T-helper 2 cell treated with Interferon-gamma antibody and Interleukin-4, amounts not matched to agents 100 ng/mL and 5 ng/mL, for 36 hours (primary cell): ENCODE measurements at regions not wholly inside any gene's neighbourhood (a gene's known extent, or its start where the extent isn't known, plus 50 kb on each side); places are given as distances from the start of the nearest gene placed in this dataset.
"Not testable (repeated sequence)": the region's sequence is repeated elsewhere in the genome, so short reads cannot be mapped to it uniquely, and the experiment has no call there.

Source experiments
- intact Hi-C: fragments of 100-400 bp; cut with micrococcal nuclease; formaldehyde crosslinking; loops from one replicate; pipeline ENCODE4 v1.15.1; 2023

- intact Hi-C loops = no loop called here
Measured at GRCh38 chr2:146741260-146741659, 1103.6 kb upstream of the ACVR2A start.

DNA sequence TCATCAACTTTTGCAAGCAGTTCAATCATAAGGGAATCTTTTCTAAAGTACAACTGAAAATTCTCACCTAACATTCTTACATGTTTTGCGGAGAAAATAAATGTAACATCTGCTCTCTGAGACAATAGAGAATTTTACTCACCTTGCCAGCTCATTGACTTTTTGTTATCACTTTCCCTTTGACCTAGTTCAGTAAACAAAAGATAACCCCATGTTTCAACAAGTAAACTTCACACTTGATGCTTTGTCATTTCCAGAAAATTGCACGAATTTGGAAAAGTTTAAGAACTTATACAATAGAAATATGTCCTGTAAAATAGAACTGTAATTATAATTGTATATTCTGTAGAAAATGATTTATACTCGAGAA lies 1110.0 kb upstream of the ACVR2A start:
- intact Hi-C loops = loop anchor here (2.0 kb wide), 1 partner anchor 1176 kb away; no protein-coding TSS in a partner anchor

DNA sequence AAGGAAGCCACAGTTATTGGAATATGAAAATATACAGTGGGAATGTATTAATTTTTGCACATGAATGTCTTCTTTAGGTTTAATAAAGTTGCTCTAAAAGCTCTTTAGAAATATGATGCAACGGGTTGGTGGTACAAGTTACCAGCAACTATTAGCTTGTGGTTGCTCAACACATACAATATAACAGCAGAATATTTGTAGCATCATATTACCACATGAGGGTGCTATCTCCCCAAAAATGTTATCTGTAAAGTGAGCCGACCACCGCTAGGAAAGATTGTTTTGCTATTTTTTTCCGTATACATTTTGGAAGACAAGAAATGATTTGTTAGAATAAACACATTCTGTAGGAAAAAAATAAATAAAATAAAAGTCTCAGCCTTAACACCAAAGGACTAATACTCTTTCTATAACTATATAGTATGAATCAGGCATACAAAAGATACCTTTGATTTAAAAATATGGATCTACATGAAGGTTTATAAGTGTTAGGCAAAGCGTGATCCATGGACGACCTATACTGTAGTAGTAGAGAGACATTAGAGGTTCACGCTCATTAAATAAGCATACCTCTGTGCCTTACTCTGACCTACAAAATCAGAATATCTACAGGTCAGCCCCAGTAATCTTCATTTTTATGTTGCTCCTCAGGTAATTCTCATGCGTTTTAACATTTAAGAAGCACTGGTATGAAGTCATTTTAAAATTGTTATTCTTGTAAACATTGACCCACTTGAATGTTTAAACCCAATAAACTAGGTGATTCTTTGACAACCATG lies 1110.6 kb upstream of the ACVR2A start:
- intact Hi-C loops = loop anchor here (2.0 kb wide), 1 partner anchor 1177 kb away; no protein-coding TSS in a partner anchor

- intact Hi-C loops = no loop called here
Measured at GRCh38 chr2:146730882-146731281, 1113.9 kb upstream of the ACVR2A start.

DNA sequence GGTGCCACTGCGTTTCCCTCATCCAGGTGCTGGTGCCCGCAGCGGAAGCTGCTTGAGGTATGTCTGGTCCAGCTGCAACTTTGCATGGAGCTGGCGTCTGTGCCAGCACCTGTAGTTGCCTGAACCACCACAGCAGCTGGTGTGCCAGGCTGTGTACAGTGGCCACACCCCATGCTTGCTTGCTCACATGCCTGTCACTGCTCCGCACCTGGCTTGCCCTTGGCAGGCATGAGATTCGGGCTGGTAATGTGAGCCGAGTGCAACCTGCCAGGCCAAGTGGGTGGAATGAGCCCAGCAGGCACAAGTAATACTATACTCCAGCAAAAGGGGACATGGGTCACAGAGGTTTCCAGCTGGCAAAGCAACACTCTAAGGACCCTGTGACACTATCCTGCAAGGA lies 1123.3 kb upstream of the ACVR2A start:
- intact Hi-C loops = no loop called here

- intact Hi-C loops = no loop called here
Measured at GRCh38 chr2:146720170-146720569, 1124.7 kb upstream of the ACVR2A start.

- intact Hi-C loops = no loop called here
Measured at GRCh38 chr2:146716591-146716990, 1128.2 kb upstream of the ACVR2A start.

- intact Hi-C loops = no loop called here
Measured at GRCh38 chr2:146709004-146709403, 1135.8 kb upstream of the ACVR2A start.

DNA sequence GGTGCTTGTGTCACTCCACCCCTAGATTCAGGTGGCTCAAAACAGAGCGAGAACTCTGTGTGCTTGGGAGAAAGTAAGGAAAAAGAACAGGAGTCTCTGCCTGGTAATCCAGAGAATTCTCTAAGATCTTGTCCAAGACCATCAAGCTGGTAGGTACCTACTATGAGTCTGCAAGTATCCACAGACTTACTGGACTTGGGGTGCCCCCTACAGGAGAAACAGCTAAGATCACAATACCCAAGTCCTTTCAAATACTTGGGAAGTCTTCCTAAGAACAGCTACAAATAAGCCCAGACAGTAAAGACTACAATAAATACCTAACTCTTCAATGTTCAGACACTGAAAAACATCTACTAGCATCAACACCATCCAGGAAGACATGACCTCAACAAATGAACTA lies 1143.6 kb upstream of the ACVR2A start:
- intact Hi-C loops = no loop called here

- intact Hi-C loops = no loop called here
Measured at GRCh38 chr2:146697307-146697706, 1147.5 kb upstream of the ACVR2A start.

GRCh38 chr2:146696787-146697186 lies 1148.0 kb upstream of the ACVR2A start:
- intact Hi-C loops = not testable (repeated sequence)

DNA sequence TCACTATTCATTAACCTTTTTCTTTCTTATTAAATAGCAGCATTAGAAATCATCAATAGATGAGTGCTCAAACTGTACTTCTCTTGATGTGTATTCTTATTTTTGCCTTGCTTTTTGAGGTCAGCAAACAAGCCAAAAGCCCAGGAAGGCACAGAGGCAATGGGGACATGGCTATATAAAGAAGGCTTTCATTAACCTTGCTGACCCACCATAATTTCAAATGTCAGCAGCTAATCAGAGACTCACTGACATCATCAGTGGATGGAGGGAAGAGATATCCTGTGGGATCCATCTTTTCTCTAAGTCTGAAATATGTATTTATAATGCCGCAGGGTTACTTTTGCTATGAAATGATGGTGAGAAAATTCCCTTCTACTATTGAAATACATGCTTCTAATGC lies 1162.8 kb upstream of the ACVR2A start:
- intact Hi-C loops = no loop called here

DNA sequence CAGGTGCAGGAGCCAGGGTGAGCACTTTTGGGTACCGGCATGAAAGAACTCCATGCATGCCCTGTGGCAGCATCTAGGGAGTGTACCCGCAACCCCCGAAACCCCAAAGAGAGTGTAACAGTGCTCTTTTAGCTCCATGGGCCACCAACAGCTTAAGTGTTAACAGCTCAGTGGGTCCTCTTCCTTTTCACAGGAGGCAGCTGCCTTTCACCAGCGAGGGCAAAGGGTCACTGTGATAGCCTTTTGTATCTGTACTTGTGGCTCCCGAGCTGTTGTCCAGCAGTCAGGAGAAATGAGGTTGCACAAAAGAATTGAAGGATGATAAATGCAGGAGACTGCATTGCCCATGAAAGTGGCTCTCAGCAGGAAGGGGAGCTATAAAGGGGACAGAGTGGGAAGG lies 1166.3 kb upstream of the ACVR2A start:
- intact Hi-C loops = no loop called here

- intact Hi-C loops = no loop called here
Measured at GRCh38 chr2:146677280-146677679, 1167.5 kb upstream of the ACVR2A start.

DNA sequence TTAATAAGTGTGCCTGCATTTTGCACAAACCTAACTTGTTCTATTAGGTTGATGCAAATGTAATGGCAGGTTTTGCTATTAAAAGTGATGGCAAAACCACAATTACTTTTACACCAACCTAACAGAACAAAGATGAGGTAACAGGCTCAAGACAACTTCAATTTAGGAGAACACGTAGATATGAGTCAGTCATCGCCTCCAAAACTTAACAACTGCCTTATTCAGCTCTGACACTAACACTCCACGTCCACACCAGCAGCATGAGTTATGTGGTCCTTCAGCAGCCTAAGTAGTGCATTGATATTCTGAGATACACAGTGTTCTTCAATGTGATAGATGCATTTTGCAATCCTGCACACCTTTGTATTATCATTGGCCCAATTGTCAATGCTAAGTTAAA lies 1175.1 kb upstream of the ACVR2A start:
- intact Hi-C loops = no loop called here

GRCh38 chr2:146666340-146666739 lies 1178.5 kb upstream of the ACVR2A start:
- intact Hi-C loops = no loop called here

- intact Hi-C loops = no loop called here
Measured at GRCh38 chr2:146665800-146666199, 1179.0 kb upstream of the ACVR2A start.

GRCh38 chr2:146661473-146662096 lies 1183.2 kb upstream of the ACVR2A start:
- intact Hi-C loops = no loop called here

- intact Hi-C loops = no loop called here
Measured at GRCh38 chr2:146659976-146660375, 1184.9 kb upstream of the ACVR2A start.

- intact Hi-C loops = no loop called here
Measured at GRCh38 chr2:146652311-146652710, 1192.5 kb upstream of the ACVR2A start.

DNA sequence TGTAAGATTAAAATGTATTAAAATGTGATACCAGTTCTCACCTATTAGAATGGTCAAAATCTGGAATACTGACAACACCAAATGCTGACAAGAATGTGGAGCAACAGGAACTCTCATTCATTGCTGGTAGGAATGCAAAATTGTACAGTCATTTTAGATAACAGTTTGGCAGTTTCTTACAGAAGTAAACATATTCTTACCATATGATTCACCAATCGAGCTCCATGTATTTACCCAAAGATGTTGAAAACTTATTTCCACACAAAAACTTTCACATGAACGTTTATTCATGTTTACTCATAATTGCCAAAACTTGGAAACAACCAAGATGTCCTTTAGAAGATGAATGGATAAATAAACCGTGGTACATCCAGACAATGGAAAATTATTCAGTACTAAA lies 1193.5 kb upstream of the ACVR2A start:
- intact Hi-C loops = no loop called here

DNA sequence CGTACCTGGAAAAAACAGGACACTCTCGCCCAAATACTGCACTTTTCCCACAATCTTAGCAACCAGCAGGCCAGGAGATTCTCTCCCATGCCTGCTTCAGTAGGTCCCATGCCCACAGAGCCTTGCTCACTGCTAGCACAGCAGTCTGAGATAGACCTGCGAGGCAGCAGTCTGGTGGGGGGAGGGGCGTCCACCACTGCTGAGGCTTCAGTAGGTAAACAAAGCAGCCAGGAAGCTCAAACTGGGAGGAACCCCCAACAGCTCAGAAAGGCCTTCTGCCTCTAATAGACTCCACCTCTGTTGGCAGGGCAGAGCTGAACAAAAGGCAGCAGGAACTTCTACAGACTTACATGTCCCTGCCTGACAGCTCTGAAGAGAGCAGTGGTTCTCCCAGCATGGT lies 1202.8 kb upstream of the ACVR2A start:
- intact Hi-C loops = no loop called here
